GM23338 (cell line): ENCODE measurements at regions not wholly inside any gene's neighbourhood (a gene's known extent, or its start where the extent isn't known, plus 50 kb on each side); places are given as distances from the start of the nearest gene placed in this dataset.

Source experiments
- ATAC-seq: fragments of 200-7000 bp; cut with Tn5 transposase; 3 replicates; pipeline ENCODE4 v1.9.1; 2020
- DNase-seq: peaks from one replicate; pipeline ENCODE4 v3.0.0-alpha.2; 2015; ENCODE audit warnings: low spot score
- H2AFZ ChIP-seq: fragments of 200-600 bp; sonication (generic); 2 replicates; pipeline ENCODE4 v1.8.0; 2016; ENCODE audit warnings: antibody characterized with exemption, mild to moderate bottlenecking, moderate library complexity
- H3F3A ChIP-seq: fragments of 200-600 bp; sonication (generic); replicated peaks from 2 replicates; pipeline ENCODE4 v1.8.0; 2017; ENCODE audit warnings: antibody characterized with exemption, mixed run types, low read depth
- H3K27ac ChIP-seq: fragments of 200-600 bp; sonication (generic); 2 replicates; pipeline ENCODE4 v1.6.1; 2016; ENCODE audit warnings: low read depth
- H3K27me3 ChIP-seq: fragments of 200-600 bp; sonication (generic); 2 replicates; pipeline ENCODE4 v1.8.0; 2016; ENCODE audit warnings: mild to moderate bottlenecking, mixed run types, moderate library complexity; ENCODE audit not compliant: insufficient read depth
- H3K36me3 ChIP-seq: fragments of 200-600 bp; sonication (generic); 2 replicates; pipeline ENCODE4 v1.8.0; 2016; ENCODE audit warnings: mild to moderate bottlenecking; ENCODE audit not compliant: insufficient read depth
- H3K4me1 ChIP-seq: fragments of 200-600 bp; sonication (generic); 2 replicates; pipeline ENCODE4 v1.8.0; 2016; ENCODE audit warnings: mild to moderate bottlenecking, moderate library complexity; ENCODE audit not compliant: insufficient read depth
- H3K4me2 ChIP-seq: fragments of 200-600 bp; sonication (generic); 2 replicates; pipeline ENCODE4 v1.7.1; 2017; ENCODE audit warnings: mixed run types
- H3K4me3 ChIP-seq: fragments of 200-600 bp; sonication (generic); 2 replicates; pipeline ENCODE4 v1.6.1; 2016; ENCODE audit warnings: mixed run types
- H3K79me2 ChIP-seq: fragments of 200-600 bp; sonication (generic); replicated peaks from 2 replicates; pipeline ENCODE4 v1.8.0; 2017; ENCODE audit warnings: mild to moderate bottlenecking; ENCODE audit not compliant: insufficient read depth
- H3K9me2 ChIP-seq: fragments of 200-600 bp; sonication (generic); 2 replicates; pipeline ENCODE4 v1.8.0; 2017; ENCODE audit not compliant: insufficient read depth
- H4K20me1 ChIP-seq: fragments of 200-600 bp; sonication (generic); replicated peaks from 2 replicates; pipeline ENCODE4 v1.8.0; 2017; ENCODE audit warnings: mild to moderate bottlenecking; ENCODE audit not compliant: insufficient read depth
- H3K27ac Mint-ChIP-seq: 2 replicates; pipeline ENCODE4 v1.8.0; 2020; ENCODE audit warnings: inconsistent platforms, mild to moderate bottlenecking, moderate library complexity, mixed read lengths
- H3K27me3 Mint-ChIP-seq: 3 replicates; pipeline ENCODE4 v1.8.0; 2022; ENCODE audit warnings: low read depth, mild to moderate bottlenecking, moderate library complexity, mixed read lengths, inconsistent platforms; ENCODE audit not compliant: insufficient read depth, poor library complexity
- H3K36me3 Mint-ChIP-seq: 3 replicates; pipeline ENCODE4 v1.8.0; 2021; ENCODE audit warnings: low read depth, mild to moderate bottlenecking, inconsistent platforms, moderate library complexity, mixed read lengths
- H3K4me1 Mint-ChIP-seq: 3 replicates; pipeline ENCODE4 v1.8.0; 2020; ENCODE audit warnings: mild to moderate bottlenecking, inconsistent platforms, mixed read lengths
- H3K4me3 Mint-ChIP-seq: 3 replicates; pipeline ENCODE4 v1.8.0; 2021; ENCODE audit warnings: moderate library complexity, mild to moderate bottlenecking, inconsistent platforms, mixed read lengths
- H3K9me3 Mint-ChIP-seq: 3 replicates; pipeline ENCODE4 v1.8.0; 2020; ENCODE audit warnings: moderate library complexity, mild to moderate bottlenecking, inconsistent platforms, mixed read lengths
- CREB1 ChIP-seq: fragments of 250-450 bp; sonication (Bioruptor Pico); IDR thresholded peaks from 2 replicates; pipeline ENCODE4 v1.5.0; 2020; ENCODE audit warnings: low read depth, mild to moderate bottlenecking, moderate library complexity
- ETS1 ChIP-seq: IDR thresholded peaks from 2 replicates; pipeline ENCODE4 v1.6.1; 2016; ENCODE audit warnings: antibody characterized with exemption
- EZH2 ChIP-seq: fragments of 200-600 bp; sonication (generic); IDR thresholded peaks from one replicate; pipeline ENCODE4 v1.8.0; 2017; ENCODE audit warnings: antibody characterized with exemption, mild to moderate bottlenecking, low read depth; ENCODE audit not compliant: unreplicated experiment
- EZH2phosphoT487 ChIP-seq: fragments of 200-600 bp; sonication (generic); IDR thresholded peaks from one replicate; pipeline ENCODE4 v1.8.1; 2018; ENCODE audit warnings: antibody characterized with exemption; ENCODE audit not compliant: unreplicated experiment
- NANOG ChIP-seq: IDR thresholded peaks from 2 replicates; pipeline ENCODE4 v1.6.1; 2016; ENCODE audit warnings: antibody characterized with exemption, borderline replicate concordance
- REST ChIP-seq: IDR thresholded peaks from one replicate; pipeline ENCODE4 v1.6.1; 2018; ENCODE audit warnings: antibody characterized with exemption; ENCODE audit not compliant: unreplicated experiment
- STAT1 ChIP-seq: IDR thresholded peaks from one replicate; pipeline ENCODE4 v1.6.1; 2016; ENCODE audit warnings: antibody characterized with exemption; ENCODE audit not compliant: unreplicated experiment
- ZNF114 ChIP-seq: fragments of 250-450 bp; sonication (Bioruptor Pico); IDR thresholded peaks from 2 replicates; pipeline ENCODE4 v1.5.0; 2020; ENCODE audit warnings: mild to moderate bottlenecking, moderate library complexity
- ZNF331 ChIP-seq: fragments of 250-450 bp; sonication (Bioruptor Pico); IDR thresholded peaks from 2 replicates; pipeline ENCODE4 v1.5.0; 2020; ENCODE audit warnings: low read depth, mild to moderate bottlenecking, moderate library complexity
- ZNF462 ChIP-seq: fragments of 250-450 bp; sonication (Bioruptor Pico); IDR thresholded peaks from 2 replicates; pipeline ENCODE4 v1.5.0; 2020; ENCODE audit warnings: mild to moderate bottlenecking, moderate library complexity
- TF ChIP-seq, protein P1 (sequence below), 2 experiments: fragments of 200-600 bp in 1 of 2; sonication (generic) in 1 of 2; conservative IDR thresholded peaks; 2 replicates each; pipeline versions ENCODE4 v1.5.1 to v1.6.1; 2016 to 2017; ENCODE audit warnings: antibody characterized with exemption in 2 of 2, low read depth in 2 of 2, mild to moderate bottlenecking in 2 of 2, moderate library complexity in 1 of 2

- no peak for TF ChIP-seq ETS1
Measured at GRCh38 chr4:38194047-38194602, 233.9 kb downstream of the PTTG2 start (continued).

DNA sequence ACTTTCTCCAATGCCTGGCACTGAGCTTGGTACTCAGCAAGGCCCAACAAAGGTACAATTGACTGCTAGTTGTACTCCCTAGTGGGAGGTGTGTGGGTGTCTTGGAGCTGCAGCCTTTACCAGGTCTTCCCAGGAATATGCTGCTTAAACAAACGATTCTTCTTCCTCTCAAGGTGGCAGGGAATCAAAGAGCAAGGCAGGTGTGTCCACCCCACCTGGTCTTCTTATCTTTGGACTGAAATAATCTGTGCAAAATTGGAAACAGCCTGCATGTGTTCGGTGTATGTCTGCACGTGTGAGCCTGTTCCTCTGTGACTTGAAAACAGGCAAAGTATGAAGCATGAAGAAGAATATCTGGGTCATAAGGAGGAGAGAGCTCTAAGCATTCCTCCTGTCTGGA is 235.3 kb downstream of the PTTG2 start:
- Mint-ChIP-seq H3K4me1 (no peaks in the 10 kb centered on the region), H3K27ac (no peak overlapping the region), H3K4me3 (no peak overlapping the region), H3K36me3 (no peaks in the 10 kb centered on the region), H3K27me3 (no peaks in the 10 kb centered on the region), H3K9me3 (peaks cover 5% of the 10 kb centered on the region; the same call in 1 of the 3 replicates)
- Histone ChIP-seq H3K4me2 (no peak overlapping the region), H3K27ac (no peak overlapping the region), H3K4me3 (no peak overlapping the region), H2AFZ (no peak overlapping the region), H3K4me1 (no peaks in the 10 kb centered on the region), H3K79me2 (no peaks in the 10 kb centered on the region), H4K20me1 (no peaks in the 10 kb centered on the region), H3K9me2 (no peaks in the 10 kb centered on the region), H3K27me3 (no peaks in the 10 kb centered on the region), H3F3A (no peaks in the 10 kb centered on the region), H3K36me3 (no peaks in the 10 kb centered on the region; the same call in 1 of the 2 replicates)
- DNase-seq (no peak), ATAC-seq (no peak)
- TF ChIP-seq ZNF114 (CRISPR knock-in tag) = no peak
- no peak for TF ChIP-seq CREB1
- TF ChIP-seq, protein P1, sequence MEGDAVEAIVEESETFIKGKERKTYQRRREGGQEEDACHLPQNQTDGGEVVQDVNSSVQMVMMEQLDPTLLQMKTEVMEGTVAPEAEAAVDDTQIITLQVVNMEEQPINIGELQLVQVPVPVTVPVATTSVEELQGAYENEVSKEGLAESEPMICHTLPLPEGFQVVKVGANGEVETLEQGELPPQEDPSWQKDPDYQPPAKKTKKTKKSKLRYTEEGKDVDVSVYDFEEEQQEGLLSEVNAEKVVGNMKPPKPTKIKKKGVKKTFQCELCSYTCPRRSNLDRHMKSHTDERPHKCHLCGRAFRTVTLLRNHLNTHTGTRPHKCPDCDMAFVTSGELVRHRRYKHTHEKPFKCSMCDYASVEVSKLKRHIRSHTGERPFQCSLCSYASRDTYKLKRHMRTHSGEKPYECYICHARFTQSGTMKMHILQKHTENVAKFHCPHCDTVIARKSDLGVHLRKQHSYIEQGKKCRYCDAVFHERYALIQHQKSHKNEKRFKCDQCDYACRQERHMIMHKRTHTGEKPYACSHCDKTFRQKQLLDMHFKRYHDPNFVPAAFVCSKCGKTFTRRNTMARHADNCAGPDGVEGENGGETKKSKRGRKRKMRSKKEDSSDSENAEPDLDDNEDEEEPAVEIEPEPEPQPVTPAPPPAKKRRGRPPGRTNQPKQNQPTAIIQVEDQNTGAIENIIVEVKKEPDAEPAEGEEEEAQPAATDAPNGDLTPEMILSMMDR (conservative IDR thresholded peaks at IDR 0.05; ENCODE audit: low read depth in 2 of 2) = no peak
- no peak for TF ChIP-seq ETS1
- no peak for TF ChIP-seq STAT1
- no peak for TF ChIP-seq ZNF331 (CRISPR knock-in tag)
- TF ChIP-seq NANOG = no peak
- no peak for TF ChIP-seq ZNF462 (CRISPR knock-in tag)
- no peak for TF ChIP-seq EZH2
- no peak for TF ChIP-seq EZH2phosphoT487
- no peak for TF ChIP-seq REST
